ENCODE measurements at regions not wholly inside any gene's neighbourhood (a gene's known extent, or its start where the extent isn't known, plus 50 kb on each side); places are given as distances from the start of the nearest gene placed in this dataset.

DNA sequence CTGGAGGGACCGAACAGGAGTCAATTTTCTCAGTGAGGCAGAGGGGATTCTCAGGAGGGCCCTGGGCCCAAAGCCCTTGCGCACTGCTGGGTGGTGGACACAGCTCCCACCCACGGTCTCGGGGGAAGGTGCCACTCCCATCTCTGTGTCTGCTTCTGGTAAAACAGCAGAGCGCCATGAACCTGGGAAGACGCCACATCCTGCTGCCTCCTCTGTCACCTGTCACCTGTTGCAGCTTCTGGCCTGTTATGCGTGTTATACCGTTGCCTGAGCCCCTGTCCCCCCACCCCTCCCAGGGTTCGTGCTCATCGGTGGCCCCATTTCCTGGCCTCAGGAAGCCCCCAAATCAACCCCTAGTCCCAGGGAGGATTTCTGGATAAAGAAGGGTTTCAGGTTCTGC is 125.8 kb upstream of the AJAP1 start:
- H3K4me1 ChIP-seq (ENCODE audit: control insufficient read depth, insufficient read depth, low read length) = no peaks in the 10 kb centered on the region
- H3K36me3 ChIP-seq (ENCODE audit: control insufficient read depth, insufficient read depth, low read length) = no peaks in the 10 kb centered on the region
- H3K14ac ChIP-seq (replicated peaks; ENCODE audit: low read depth, low read length) = no peak overlapping the region
- no peak overlapping the region for H3K23ac ChIP-seq (ENCODE audit: low read depth, low read length)
- ChIA-PET CTCF (no interaction called here), POLR2A (ENCODE audit: unreplicated experiment) (no interaction called here)
- H2BK5ac ChIP-seq (ENCODE audit: low read depth, low read length, poor library complexity, severe bottlenecking) = no peak overlapping the region
- no peak overlapping the region for H3K56ac ChIP-seq (ENCODE audit: extremely low read depth, insufficient read depth, low read length)
- no peak overlapping the region for H4K8ac ChIP-seq (ENCODE audit: low read depth in 2 of 2, low read length in 2 of 2)
- intact Hi-C loops (cut with micrococcal nuclease) = no loop called here
- H3K4me3 ChIP-seq (ENCODE audit: insufficient read depth, low read depth, low read length) = no peak overlapping the region
- no peak overlapping the region for H3K18ac ChIP-seq (ENCODE audit: low read depth, low read length)
- no peak overlapping the region for H3K4me2 ChIP-seq (ENCODE audit: low read depth, low read length)
- H3K27ac ChIP-seq (ENCODE audit: insufficient read depth, low read length) = no peak overlapping the region
- no peak overlapping the region for H2BK15ac ChIP-seq (ENCODE audit: low read depth, low read length)
- TF ChIP-seq RCOR1 (IDR thresholded peaks at IDR 0.05; ENCODE audit: insufficient replicate concordance, low read length) (no peak), RFX5 (IDR thresholded peaks at IDR 0.05; ENCODE audit: low read depth, low read length) (no peak), POLR2A (IDR thresholded peaks at IDR 0.05; ENCODE audit: low read depth, low read length) (no peak), CEBPB (IDR thresholded peaks at IDR 0.05; ENCODE audit: low read depth, low read length) (no peak), CHD1 (IDR thresholded peaks at IDR 0.05; ENCODE audit: low read depth, low read length) (no peak), FOS (IDR thresholded peaks at IDR 0.05; ENCODE audit: low read depth, low read length) (no peak), MAFK (IDR thresholded peaks at IDR 0.05; ENCODE audit: low read depth, low read length) (no peak), RAD21 (IDR thresholded peaks at IDR 0.05; ENCODE audit: low read length) (no peak), NFE2L2 (IDR thresholded peaks at IDR 0.05; ENCODE audit: low read depth, low read length) (no peak), MXI1 (IDR thresholded peaks at IDR 0.05; ENCODE audit: borderline replicate concordance, low read depth, low read length) (no peak), BHLHE40 (IDR thresholded peaks at IDR 0.05; ENCODE audit: low read depth, low read length) (no peak), SMC3 (IDR thresholded peaks at IDR 0.05; ENCODE audit: low read depth, low read length) (no peak), MAZ (IDR thresholded peaks at IDR 0.05; ENCODE audit: borderline replicate concordance, low read depth, low read length) (no peak)
- TF ChIP-seq, protein P1, sequence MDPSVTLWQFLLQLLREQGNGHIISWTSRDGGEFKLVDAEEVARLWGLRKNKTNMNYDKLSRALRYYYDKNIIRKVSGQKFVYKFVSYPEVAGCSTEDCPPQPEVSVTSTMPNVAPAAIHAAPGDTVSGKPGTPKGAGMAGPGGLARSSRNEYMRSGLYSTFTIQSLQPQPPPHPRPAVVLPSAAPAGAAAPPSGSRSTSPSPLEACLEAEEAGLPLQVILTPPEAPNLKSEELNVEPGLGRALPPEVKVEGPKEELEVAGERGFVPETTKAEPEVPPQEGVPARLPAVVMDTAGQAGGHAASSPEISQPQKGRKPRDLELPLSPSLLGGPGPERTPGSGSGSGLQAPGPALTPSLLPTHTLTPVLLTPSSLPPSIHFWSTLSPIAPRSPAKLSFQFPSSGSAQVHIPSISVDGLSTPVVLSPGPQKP (IDR thresholded peaks at IDR 0.05; ENCODE audit: borderline replicate concordance, low read depth, low read length) = no peak
- TF ChIP-seq, protein P2, sequence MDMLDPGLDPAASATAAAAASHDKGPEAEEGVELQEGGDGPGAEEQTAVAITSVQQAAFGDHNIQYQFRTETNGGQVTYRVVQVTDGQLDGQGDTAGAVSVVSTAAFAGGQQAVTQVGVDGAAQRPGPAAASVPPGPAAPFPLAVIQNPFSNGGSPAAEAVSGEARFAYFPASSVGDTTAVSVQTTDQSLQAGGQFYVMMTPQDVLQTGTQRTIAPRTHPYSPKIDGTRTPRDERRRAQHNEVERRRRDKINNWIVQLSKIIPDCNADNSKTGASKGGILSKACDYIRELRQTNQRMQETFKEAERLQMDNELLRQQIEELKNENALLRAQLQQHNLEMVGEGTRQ (IDR thresholded peaks at IDR 0.05; ENCODE audit: low read depth, low read length) = no peak
- peaks cover 49% of the 10 kb centered on the region for H3K9me3 ChIP-seq (ENCODE audit: control insufficient read depth, insufficient read depth, low read length)
- no peak overlapping the region for H2BK20ac ChIP-seq (ENCODE audit: low read depth, low read length)
- H3K9me1 ChIP-seq (ENCODE audit: insufficient read depth, low read length) = no peaks in the 10 kb centered on the region
- no peak overlapping the region for H3K4ac ChIP-seq (ENCODE audit: low read depth, low read length)
- ATAC-seq (ENCODE audit: low read depth) = no peak
- no peak overlapping the region for H2AFZ ChIP-seq (replicated peaks; ENCODE audit: low read length, poor library complexity)
- BruUV-seq (replicated peaks) = no TSS peak
- dilution Hi-C loops (cut with HindIII; ENCODE audit: low sequenced_read_pairs, unreplicated experiment) = no loop called here
- no peak overlapping the region for H4K5ac ChIP-seq (ENCODE audit: low read depth, low read length)
- H4K20me1 ChIP-seq (ENCODE audit: insufficient read depth, low read length) = no peaks in the 10 kb centered on the region
- no peak for DNase-seq
- in situ Hi-C loops (cut with MboI; ENCODE audit: low sequenced_read_pairs) = no loop called here
- no peak overlapping the region for H2AK5ac ChIP-seq (ENCODE audit: low read depth, low read length)
- no peaks in the 10 kb centered on the region for H3K27me3 ChIP-seq (ENCODE audit: control insufficient read depth, insufficient read depth, low read length)
- H3K9ac ChIP-seq (ENCODE audit: low read depth, low read length) = no peak overlapping the region
- H2AK9ac ChIP-seq (replicated peaks; ENCODE audit: low read depth, low read length, poor library complexity) = no peak overlapping the region
- no peak overlapping the region for H4K91ac ChIP-seq (ENCODE audit: insufficient read depth, low read depth, low read length)
- no peak overlapping the region for H2BK120ac ChIP-seq (ENCODE audit: low read depth, low read length)
- no peaks in the 10 kb centered on the region for H3K79me1 ChIP-seq (ENCODE audit: low read depth in 1 of 2, low read length in 2 of 2)
- WGBS, 2 experiments (ENCODE audit: extremely low coverage in 2 of 2, insufficient read length in 1 of 2) = 53% methylated on average over 3 of the region's 10 CpGs; no CpG with 5 or more reads in 1 of the 2 experiments
